Coronary artery (tissue), 2 donors: ENCODE measurements at regions not wholly inside any gene's neighbourhood (a gene's known extent, or its start where the extent isn't known, plus 50 kb on each side); places are given as distances from the start of the nearest gene placed in this dataset.

ENCODE experiments used
- DNase-seq: peaks from one replicate; pipeline ENCODE4 v3.0.0-alpha.2; 2017; ENCODE audit warnings: low spot score
- H3K27ac ChIP-seq, 2 donors: fragments of 200-600 bp; sonication (generic); one replicate each; pipeline ENCODE4 v1.5.1; 2016 to 2019
- H3K4me3 ChIP-seq: fragments of 200-600 bp; sonication (generic); 2 replicates; pipeline ENCODE4 v1.5.1; 2016; ENCODE audit warnings: mild to moderate bottlenecking, moderate library complexity
- TF ChIP-seq, protein P1 (sequence below): fragments of 200-600 bp; sonication (generic); IDR thresholded peaks from one replicate; pipeline ENCODE4 v1.5.1; 2019; ENCODE audit warnings: antibody characterized with exemption

DNA sequence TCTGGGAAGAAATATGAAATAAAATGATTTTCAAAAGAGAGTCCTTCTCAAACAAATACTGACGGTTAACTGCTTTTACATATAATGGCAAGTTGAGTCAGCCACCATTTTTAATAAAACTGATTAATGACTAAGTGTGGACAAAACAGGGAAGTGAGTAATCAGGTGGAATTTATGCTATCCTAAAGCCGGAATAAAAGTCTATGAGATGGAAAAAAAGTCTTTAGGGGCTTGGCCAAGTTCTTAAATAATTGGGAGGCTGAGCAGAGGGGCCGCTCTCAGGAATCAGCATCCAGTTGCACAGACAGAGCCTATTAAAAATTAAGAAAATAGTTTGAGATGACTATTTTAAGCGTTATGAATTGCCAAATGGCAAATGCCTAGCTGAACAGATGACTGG is 58.6 kb upstream of the AFF3 start:
- H3K4me3 ChIP-seq: no peak overlapping the region
- no peak overlapping the region for H3K27ac ChIP-seq
- no peak for DNase-seq
- TF ChIP-seq, protein P1, sequence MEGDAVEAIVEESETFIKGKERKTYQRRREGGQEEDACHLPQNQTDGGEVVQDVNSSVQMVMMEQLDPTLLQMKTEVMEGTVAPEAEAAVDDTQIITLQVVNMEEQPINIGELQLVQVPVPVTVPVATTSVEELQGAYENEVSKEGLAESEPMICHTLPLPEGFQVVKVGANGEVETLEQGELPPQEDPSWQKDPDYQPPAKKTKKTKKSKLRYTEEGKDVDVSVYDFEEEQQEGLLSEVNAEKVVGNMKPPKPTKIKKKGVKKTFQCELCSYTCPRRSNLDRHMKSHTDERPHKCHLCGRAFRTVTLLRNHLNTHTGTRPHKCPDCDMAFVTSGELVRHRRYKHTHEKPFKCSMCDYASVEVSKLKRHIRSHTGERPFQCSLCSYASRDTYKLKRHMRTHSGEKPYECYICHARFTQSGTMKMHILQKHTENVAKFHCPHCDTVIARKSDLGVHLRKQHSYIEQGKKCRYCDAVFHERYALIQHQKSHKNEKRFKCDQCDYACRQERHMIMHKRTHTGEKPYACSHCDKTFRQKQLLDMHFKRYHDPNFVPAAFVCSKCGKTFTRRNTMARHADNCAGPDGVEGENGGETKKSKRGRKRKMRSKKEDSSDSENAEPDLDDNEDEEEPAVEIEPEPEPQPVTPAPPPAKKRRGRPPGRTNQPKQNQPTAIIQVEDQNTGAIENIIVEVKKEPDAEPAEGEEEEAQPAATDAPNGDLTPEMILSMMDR: no peak

DNA sequence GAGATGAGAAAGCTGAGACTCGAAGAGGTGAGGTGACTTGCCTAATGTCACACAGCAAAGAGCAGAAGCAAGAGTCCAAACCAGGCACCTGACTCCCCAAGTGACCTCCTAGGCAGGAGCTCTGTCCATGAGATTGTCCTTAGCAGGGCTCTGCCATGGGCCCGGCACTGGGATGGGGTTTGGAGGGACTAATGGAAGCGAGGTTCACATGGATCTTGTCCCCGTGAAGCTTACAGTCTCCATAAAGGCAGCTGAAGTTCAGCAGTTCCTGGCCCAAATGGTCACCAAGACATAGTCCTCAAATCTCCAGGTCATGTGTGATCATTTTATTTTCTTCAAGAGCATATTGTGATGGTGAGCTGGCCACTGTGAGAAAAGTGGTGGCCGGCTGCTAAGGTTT is 57.0 kb upstream of the AFF3 start:
- Histone ChIP-seq H3K4me3 (no peak overlapping the region), H3K27ac (peak overlapping the region; percentile 85 to 94)
- TF ChIP-seq, protein P1: no peak
- DNase-seq: no peak

DNA sequence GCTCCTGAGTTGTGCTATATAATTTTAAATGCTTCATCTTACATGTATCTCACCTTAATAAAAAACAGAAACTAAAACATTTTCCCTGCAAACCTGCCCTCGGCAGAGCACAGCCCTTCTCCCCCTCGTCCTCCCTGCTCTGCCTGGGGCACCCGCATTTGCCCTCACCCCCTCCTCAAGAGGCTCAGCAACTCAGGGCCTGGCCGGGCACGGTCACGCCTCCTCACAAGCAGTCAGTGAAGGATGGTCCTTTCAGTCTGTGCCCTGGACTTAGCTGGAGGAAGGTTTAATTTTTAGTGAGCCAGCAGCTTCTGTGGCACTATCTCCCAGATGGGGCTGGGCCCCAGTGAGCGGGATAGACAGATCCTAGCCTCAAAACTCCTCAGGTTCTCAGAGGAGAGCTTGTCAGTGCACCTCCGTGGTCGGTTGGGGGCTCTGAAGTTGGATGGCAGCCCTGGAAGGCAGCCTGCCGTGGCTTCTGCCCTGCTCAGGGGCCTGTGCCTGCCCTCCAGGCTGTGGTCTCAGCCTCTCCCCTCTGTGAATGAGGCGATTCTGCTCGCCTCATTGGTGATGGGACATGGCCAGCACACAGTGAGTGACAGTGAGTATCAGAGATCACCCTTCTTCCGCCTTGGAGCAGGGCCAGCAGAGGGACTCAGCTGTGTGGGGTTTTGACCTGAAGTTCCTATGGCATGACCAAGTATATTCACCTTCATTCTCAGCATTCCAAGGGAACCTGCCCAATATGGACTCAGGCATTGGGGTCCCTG is 56.3 kb upstream of the AFF3 start:
- DNase-seq: no peak
- H3K4me3 ChIP-seq: no peak overlapping the region
- TF ChIP-seq, protein P1: no peak
- peak overlapping the region; percentile 85 to 94 for H3K27ac ChIP-seq

DNA sequence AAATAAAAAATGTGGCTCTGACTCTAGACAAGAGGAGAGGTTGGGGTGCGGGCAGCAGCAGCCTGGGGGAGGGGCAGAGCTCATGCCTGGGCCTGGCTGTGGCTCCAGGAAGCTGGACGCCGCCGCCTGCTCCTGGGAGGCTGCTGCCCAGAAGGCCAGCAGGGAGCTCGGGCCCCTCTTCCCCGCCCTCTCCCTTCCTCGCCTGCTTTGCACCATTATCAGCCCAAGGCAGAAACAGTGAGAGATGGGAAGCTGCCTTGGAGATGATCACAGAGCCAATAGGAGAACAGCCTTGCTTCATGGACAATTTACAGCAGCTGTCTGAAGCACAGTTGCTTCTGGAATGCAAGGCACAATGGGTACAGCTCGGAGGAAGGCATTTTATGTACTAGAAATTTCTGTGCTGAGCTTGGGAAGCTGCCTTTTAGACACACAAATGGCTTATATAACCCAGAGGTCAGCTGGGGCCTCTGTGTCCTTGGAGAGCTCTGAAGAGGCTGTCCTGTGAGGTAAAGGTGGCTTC is 55.3 kb upstream of the AFF3 start:
- Histone ChIP-seq H3K4me3 (peak overlapping the region; percentile 22), H3K27ac (peak overlapping the region; percentile 85 to 94)
- TF ChIP-seq, protein P1: no peak
- peak; percentile 82 for DNase-seq

DNA sequence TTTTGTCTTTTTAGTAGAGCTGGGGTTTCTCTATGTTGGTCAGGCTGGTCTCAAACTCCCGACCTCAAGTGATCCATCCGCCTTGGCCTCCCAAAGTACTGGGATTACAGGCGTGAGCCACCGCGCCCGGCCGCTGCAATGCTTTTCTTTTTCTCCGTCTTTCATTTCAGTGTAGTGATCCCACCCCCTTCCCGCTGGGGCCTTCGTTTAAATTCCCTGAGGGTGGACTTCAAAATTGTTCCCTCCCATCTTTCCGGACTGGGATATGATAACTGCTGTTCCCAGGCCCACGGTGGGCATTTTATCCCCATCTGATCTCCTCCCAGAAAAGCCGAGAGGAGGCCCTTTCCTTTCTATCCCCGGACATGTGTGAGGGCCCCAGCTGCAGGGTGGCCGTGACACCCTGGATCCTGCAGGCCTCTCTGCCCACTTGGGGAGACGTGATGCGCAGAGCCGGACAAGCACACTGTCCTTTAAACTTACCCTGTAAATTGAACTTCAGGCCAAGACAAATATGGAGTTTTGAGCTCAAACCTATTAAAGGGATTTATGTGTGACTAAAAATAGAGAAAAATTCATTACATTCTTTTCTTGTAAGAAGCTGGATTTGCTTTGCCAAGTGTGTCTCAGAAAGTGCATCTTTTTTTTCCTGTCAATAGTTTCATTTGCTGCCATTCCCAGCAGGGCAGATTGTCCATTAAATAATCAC is 54.5 kb upstream of the AFF3 start:
- no peak for DNase-seq
- Histone ChIP-seq H3K27ac (peak overlapping the region; percentile 85 to 94), H3K4me3 (no peak overlapping the region)
- TF ChIP-seq, protein P1: no peak

DNA sequence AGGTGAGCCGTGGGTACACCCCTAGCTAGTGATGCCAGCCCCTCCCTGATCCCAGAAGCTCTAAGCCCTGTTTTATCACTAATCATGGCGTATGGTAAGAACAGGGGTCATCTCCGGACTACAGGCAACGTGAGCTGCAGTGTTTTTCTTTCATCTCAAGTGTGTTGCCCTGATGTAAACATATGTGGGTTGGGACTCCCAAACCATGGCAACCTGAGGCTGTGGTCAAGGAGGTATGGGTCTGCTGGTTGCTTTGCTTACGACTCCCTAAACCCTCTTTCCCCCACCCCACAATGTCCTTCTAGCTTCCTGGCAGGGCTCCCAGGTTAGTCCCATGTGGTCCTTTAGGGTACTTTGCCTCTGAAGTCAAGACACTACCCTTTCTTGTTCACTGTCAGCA is 53.6 kb upstream of the AFF3 start:
- no peak for DNase-seq
- H3K4me3 ChIP-seq: no peak overlapping the region
- peak overlapping the region; percentile 85 to 94 for H3K27ac ChIP-seq
- TF ChIP-seq, protein P1: no peak
